Endodermal cell (in vitro differentiated cells): ENCODE measurements at regions not wholly inside any gene's neighbourhood (a gene's known extent, or its start where the extent isn't known, plus 50 kb on each side); places are given as distances from the start of the nearest gene placed in this dataset.
A peak's percentile ranks its signal among the peaks of the same experiment; 100 is the strongest.

ENCODE experiments used
- DNase-seq: peaks from one replicate; pipeline ENCODE4 v3.0.0-alpha.2; 2017
- H3K27ac ChIP-seq: 2 replicates; pipeline ENCODE4 v1.5.1; 2013; ENCODE audit warnings: mild to moderate bottlenecking, low read depth, low read length, moderate library complexity
- H3K27me3 ChIP-seq: 2 replicates; pipeline ENCODE4 v1.6.1; 2013; ENCODE audit warnings: mild to moderate bottlenecking, low read length, moderate library complexity; ENCODE audit not compliant: insufficient read depth, control insufficient read depth, poor library complexity, severe bottlenecking
- H3K36me3 ChIP-seq: 2 replicates; pipeline ENCODE4 v1.7.0; 2013; ENCODE audit warnings: mild to moderate bottlenecking, low read length, moderate library complexity; ENCODE audit not compliant: control insufficient read depth, insufficient read depth
- H3K4me1 ChIP-seq: one replicate; pipeline ENCODE4 v1.7.0; 2013; ENCODE audit warnings: low read length; ENCODE audit not compliant: control insufficient read depth, insufficient read depth
- H3K4me3 ChIP-seq: 2 replicates; pipeline ENCODE4 v1.5.1; 2013; ENCODE audit warnings: mild to moderate bottlenecking, low read length, moderate library complexity
- H3K9ac ChIP-seq: 2 replicates; pipeline ENCODE4 v1.6.1; 2013; ENCODE audit warnings: mild to moderate bottlenecking, low read length, moderate library complexity; ENCODE audit not compliant: poor library complexity, severe bottlenecking; ENCODE audit errors: extremely low read depth
- H3K9me3 ChIP-seq: 2 replicates; pipeline ENCODE4 v1.6.1; 2013; ENCODE audit warnings: mild to moderate bottlenecking, low read length, moderate library complexity; ENCODE audit not compliant: control insufficient read depth
- H3K27ac Mint-ChIP-seq: 2 replicates; pipeline ENCODE4 v1.8.0; 2020; ENCODE audit warnings: mixed read lengths
- H3K27me3 Mint-ChIP-seq: 2 replicates; pipeline ENCODE4 v1.8.0; 2021; ENCODE audit warnings: mild to moderate bottlenecking, mixed read lengths; ENCODE audit not compliant: insufficient read depth
- H3K36me3 Mint-ChIP-seq: 2 replicates; pipeline ENCODE4 v1.8.0; 2020; ENCODE audit warnings: low read depth, mixed read lengths
- H3K4me1 Mint-ChIP-seq: 2 replicates; pipeline ENCODE4 v1.8.0; 2020; ENCODE audit warnings: mixed read lengths
- H3K4me3 Mint-ChIP-seq: 2 replicates; pipeline ENCODE4 v1.8.0; 2020; ENCODE audit warnings: mild to moderate bottlenecking, moderate library complexity, mixed read lengths
- H3K9me3 Mint-ChIP-seq: 2 replicates; pipeline ENCODE4 v1.8.0; 2020; ENCODE audit warnings: mild to moderate bottlenecking, mixed read lengths
- CTCF ChIP-seq: fragments of 200-600 bp; sonication (generic); conservative IDR thresholded peaks from 2 replicates; pipeline ENCODE4 v1.5.0; 2021; ENCODE audit warnings: antibody characterized with exemption, mild to moderate bottlenecking
- WGBS, 2 experiments: methylation state at CpG; one replicate each; pipeline versions ENCODE4 v1.1.5 to v1.1.7; 2013; ENCODE audit warnings: missing lambda C conversion rate in 2 of 2, mixed read lengths in 1 of 2; ENCODE audit not compliant: insufficient coverage in 1 of 2, insufficient read length in 1 of 2; 5-methylcytosine and 5-hydroxymethylcytosine counted together

GRCh38 chr7:24463474-24463873, 109.8 kb upstream of the PALS2 start:
- Histone ChIP-seq H3K27ac (no peak overlapping the region), H3K27me3 (no peaks in the 10 kb centered on the region), H3K4me3 (no peak overlapping the region), H3K9ac (no peak overlapping the region), H3K4me1 (peaks cover 21% of the 10 kb centered on the region), H3K36me3 (no peaks in the 10 kb centered on the region), H3K9me3 (no peaks in the 10 kb centered on the region)
- Mint-ChIP-seq H3K4me1 (peaks cover 37% of the 10 kb centered on the region), H3K9me3 (no peaks in the 10 kb centered on the region), H3K27me3 (peaks cover 6% of the 10 kb centered on the region), H3K27ac (no peak overlapping the region), H3K4me3 (no peak overlapping the region), H3K36me3 (no peaks in the 10 kb centered on the region)
- peak; percentile 41 for TF ChIP-seq CTCF
- DNase-seq: no peak
- 80% methylated on average over 1 of the region's 1 CpG; no CpG with 5 or more reads in 1 of the 2 experiments for WGBS, 2 experiments

- H3K4me3 ChIP-seq: peak overlapping the region; percentile 23
- Mint-ChIP-seq H3K4me3 (no peak overlapping the region), H3K9me3 (no peaks in the 10 kb centered on the region), H3K27me3 (peaks cover 6% of the 10 kb centered on the region), H3K27ac (peak overlapping the region; percentile 6), H3K4me1 (peaks cover 37% of the 10 kb centered on the region), H3K36me3 (no peaks in the 10 kb centered on the region)
- H3K9ac ChIP-seq: no peak overlapping the region
- WGBS, 2 experiments: 49 to 69% methylated on average over 3 of the region's 3 CpGs
- H3K27ac ChIP-seq: no peak overlapping the region
- DNase-seq: no peak
- H3K27me3 ChIP-seq: no peaks in the 10 kb centered on the region
- no peaks in the 10 kb centered on the region for H3K9me3 ChIP-seq
- H3K36me3 ChIP-seq: no peaks in the 10 kb centered on the region
- no peak for TF ChIP-seq CTCF
- peaks cover 21% of the 10 kb centered on the region for H3K4me1 ChIP-seq
Measured at GRCh38 chr7:24464861-24465260, 108.4 kb upstream of the PALS2 start.

GRCh38 chr7:24466168-24466768, 107.0 kb upstream of the PALS2 start:
- H3K9me3 Mint-ChIP-seq: no peaks in the 10 kb centered on the region
- no peaks in the 10 kb centered on the region for H3K9me3 ChIP-seq
- H3K4me1 Mint-ChIP-seq: peaks cover 37% of the 10 kb centered on the region
- no peaks in the 10 kb centered on the region for H3K36me3 Mint-ChIP-seq
- peaks cover 3% of the 10 kb centered on the region for H3K27me3 Mint-ChIP-seq
- H3K9ac ChIP-seq: no peak overlapping the region
- H3K27ac Mint-ChIP-seq: no peak overlapping the region
- no peak overlapping the region for H3K4me3 Mint-ChIP-seq
- H3K27ac ChIP-seq: no peak overlapping the region
- H3K36me3 ChIP-seq: no peaks in the 10 kb centered on the region
- TF ChIP-seq CTCF: no peak
- peaks cover 21% of the 10 kb centered on the region for H3K4me1 ChIP-seq
- 87 to 88% methylated on average over 1 to 3 of the region's 3 CpGs for WGBS, 2 experiments
- no peak for DNase-seq
- no peaks in the 10 kb centered on the region for H3K27me3 ChIP-seq
- peak overlapping the region; percentile 48 for H3K4me3 ChIP-seq
